NCI-H82 (cell line): ENCODE measurements at regions not wholly inside any gene's neighbourhood (a gene's known extent, or its start where the extent isn't known, plus 50 kb on each side); places are given as distances from the start of the nearest gene placed in this dataset.
"Not testable (repeated sequence)": the region's sequence is repeated elsewhere in the genome, so short reads cannot be mapped to it uniquely, and the experiment has no call there.

Source experiments
- DNase-seq: peaks from one replicate; lab custom pipeline; 2025; lab: John Stamatoyannopoulos, UW

- DNase-seq: no peak
These were observed 120.6 kb upstream of the JADE1 start for GRCh38 chr4:128688846-128689437.

GRCh38 chr4:128688033-128688721 lies 121.3 kb upstream of the JADE1 start:
- no peak for DNase-seq

GRCh38 chr4:128686810-128687209 lies 122.7 kb upstream of the JADE1 start:
- no peak for DNase-seq

- DNase-seq: no peak
These were observed 123.5 kb upstream of the JADE1 start for GRCh38 chr4:128686032-128686465.

- DNase-seq: no peak
These were observed 125.5 kb upstream of the JADE1 start for GRCh38 chr4:128684016-128684415.

- DNase-seq: no peak
These were observed 126.4 kb upstream of the JADE1 start for GRCh38 chr4:128682942-128683666.

GRCh38 chr4:128676095-128676494 lies 133.4 kb upstream of the JADE1 start:
- DNase-seq: no peak

- DNase-seq: no peak
These were observed 134.4 kb upstream of the JADE1 start for GRCh38 chr4:128675083-128675482.

- not testable (repeated sequence) for DNase-seq
These were observed 136.3 kb upstream of the JADE1 start for GRCh38 chr4:128673159-128673558.

GRCh38 chr4:128672596-128672995 lies 136.9 kb upstream of the JADE1 start:
- DNase-seq: not testable (repeated sequence)

GRCh38 chr4:128670513-128670912 lies 139.0 kb upstream of the JADE1 start:
- DNase-seq: no peak

- no peak for DNase-seq
These were observed 140.9 kb upstream of the JADE1 start for GRCh38 chr4:128668566-128668965.

GRCh38 chr4:128665514-128665913 lies 144.0 kb upstream of the JADE1 start:
- DNase-seq: no peak

GRCh38 chr4:128663325-128663724 lies 146.2 kb upstream of the JADE1 start:
- no peak for DNase-seq

GRCh38 chr4:128661479-128661878 lies 148.0 kb upstream of the JADE1 start:
- DNase-seq: no peak

- DNase-seq: no peak
These were observed 148.9 kb upstream of the JADE1 start for GRCh38 chr4:128660361-128661215.

GRCh38 chr4:128658214-128658631 lies 151.3 kb upstream of the JADE1 start:
- no peak for DNase-seq

- DNase-seq: no peak
These were observed 151.9 kb upstream of the JADE1 start for GRCh38 chr4:128657638-128658037.

GRCh38 chr4:128654465-128654864 lies 155.0 kb upstream of the JADE1 start:
- DNase-seq: no peak

- peak; percentile 31 for DNase-seq
These were observed 155.7 kb upstream of the JADE1 start for GRCh38 chr4:128653527-128654444.

- DNase-seq: no peak
These were observed 159.8 kb upstream of the JADE1 start for GRCh38 chr4:128649575-128650205.
